K562 (cell line): ENCODE measurements at regions not wholly inside any gene's neighbourhood (a gene's known extent, or its start where the extent isn't known, plus 50 kb on each side); places are given as distances from the start of the nearest gene placed in this dataset.
A peak's percentile ranks its signal among the peaks of the same experiment; 100 is the strongest.

Experiments used
- FOSL1 ChIP-seq: fragments of 200-800 bp; sonication (Bioruptor generic); conservative IDR thresholded peaks from 2 replicates; pipeline ENCODE4 v1.6.1; 2016; ENCODE audit warnings: missing genetic modification characterization, missing compliant biosample characterization
- MAFK ChIP-seq: IDR thresholded peaks from 2 replicates; pipeline ENCODE4 v1.6.1; 2011; ENCODE audit warnings: low read length, improper control_type of control experiment
- MGA ChIP-seq: fragments of 450-650 bp; IDR thresholded peaks from 2 replicates; pipeline ENCODE4 v1.6.1; 2016; ENCODE audit warnings: mild to moderate bottlenecking, moderate library complexity
- NFE2 ChIP-seq: IDR thresholded peaks from 2 replicates; pipeline ENCODE4 v1.6.1; 2014; ENCODE audit warnings: antibody characterized with exemption, low read depth
- TF ChIP-seq, protein P1 (sequence below): fragments of 200-400 bp; formaldehyde crosslinking; IDR thresholded peaks from 2 replicates; pipeline ENCODE4 v1.6.1; 2017; ENCODE audit warnings: mild to moderate bottlenecking, low read depth, low read length, moderate library complexity

DNA sequence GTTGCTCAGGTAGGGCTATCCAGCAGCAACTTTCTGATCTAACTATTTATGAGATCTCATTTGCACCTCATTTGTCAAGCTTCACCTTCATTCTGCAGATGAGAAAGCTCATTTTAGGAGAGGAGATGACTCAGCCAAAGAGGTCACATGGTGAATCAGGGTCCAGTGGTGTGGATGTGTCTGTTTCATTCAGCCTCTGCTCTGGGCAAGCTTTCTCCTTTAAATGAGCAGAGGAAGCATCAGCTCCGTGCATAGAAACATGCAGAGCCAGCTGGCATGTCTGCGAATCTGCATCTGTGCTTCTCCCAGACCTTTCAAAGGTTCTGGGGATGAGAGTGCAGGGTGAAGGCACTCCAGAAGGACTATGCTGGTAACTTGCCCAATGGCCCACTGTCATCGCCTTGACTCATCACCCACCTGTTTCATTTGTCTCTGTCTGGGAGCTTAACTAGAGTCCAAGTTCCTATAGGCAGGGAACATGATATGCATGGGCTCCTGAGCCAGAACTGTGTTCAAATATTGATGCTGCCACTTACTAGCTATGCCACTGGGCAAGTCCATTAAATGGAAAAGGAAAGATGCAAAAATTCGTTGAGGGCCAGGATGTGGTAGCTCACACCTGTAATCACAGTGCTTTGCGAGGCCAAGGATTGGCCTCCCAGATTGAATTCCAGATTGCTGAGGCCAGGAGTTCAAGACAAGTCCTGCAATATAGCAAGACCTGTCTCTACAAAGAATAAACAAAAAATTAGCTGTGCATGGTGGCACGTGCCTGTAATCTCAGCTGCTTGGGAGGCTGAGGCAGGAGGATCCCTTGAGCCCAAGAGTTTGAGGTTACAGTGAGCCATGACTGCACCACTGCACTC lies 67.1 kb upstream of the NLK start (continued):
- peak; percentile 73 for TF ChIP-seq FOSL1
- TF ChIP-seq, protein P1, sequence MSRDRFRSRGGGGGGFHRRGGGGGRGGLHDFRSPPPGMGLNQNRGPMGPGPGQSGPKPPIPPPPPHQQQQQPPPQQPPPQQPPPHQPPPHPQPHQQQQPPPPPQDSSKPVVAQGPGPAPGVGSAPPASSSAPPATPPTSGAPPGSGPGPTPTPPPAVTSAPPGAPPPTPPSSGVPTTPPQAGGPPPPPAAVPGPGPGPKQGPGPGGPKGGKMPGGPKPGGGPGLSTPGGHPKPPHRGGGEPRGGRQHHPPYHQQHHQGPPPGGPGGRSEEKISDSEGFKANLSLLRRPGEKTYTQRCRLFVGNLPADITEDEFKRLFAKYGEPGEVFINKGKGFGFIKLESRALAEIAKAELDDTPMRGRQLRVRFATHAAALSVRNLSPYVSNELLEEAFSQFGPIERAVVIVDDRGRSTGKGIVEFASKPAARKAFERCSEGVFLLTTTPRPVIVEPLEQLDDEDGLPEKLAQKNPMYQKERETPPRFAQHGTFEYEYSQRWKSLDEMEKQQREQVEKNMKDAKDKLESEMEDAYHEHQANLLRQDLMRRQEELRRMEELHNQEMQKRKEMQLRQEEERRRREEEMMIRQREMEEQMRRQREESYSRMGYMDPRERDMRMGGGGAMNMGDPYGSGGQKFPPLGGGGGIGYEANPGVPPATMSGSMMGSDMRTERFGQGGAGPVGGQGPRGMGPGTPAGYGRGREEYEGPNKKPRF, result no peak
- peak; percentile 87 for TF ChIP-seq NFE2
- peak; percentile 56 for TF ChIP-seq MGA
- peak; percentile 65 for TF ChIP-seq MAFK
